IgD-negative memory B cell (primary cell): ENCODE measurements at regions not wholly inside any gene's neighbourhood (a gene's known extent, or its start where the extent isn't known, plus 50 kb on each side); places are given as distances from the start of the nearest gene placed in this dataset.

Source experiments
- H3K27ac Mint-ChIP-seq, 3 donors: one replicate each; pipeline ENCODE4 v1.8.0; 2020 to 2022; ENCODE audit warnings: mild to moderate bottlenecking in 3 of 3, mixed read lengths in 3 of 3, moderate library complexity in 1 of 3
- H3K27me3 Mint-ChIP-seq: one replicate; pipeline ENCODE4 v1.8.0; 2021; ENCODE audit warnings: mixed read lengths
- H3K36me3 Mint-ChIP-seq: one replicate; pipeline ENCODE4 v1.8.0; 2020; ENCODE audit warnings: mild to moderate bottlenecking, mixed read lengths
- H3K4me1 Mint-ChIP-seq, 3 donors: one replicate each; pipeline ENCODE4 v1.8.0; 2020 to 2022; ENCODE audit warnings: mixed read lengths in 3 of 3, mild to moderate bottlenecking in 1 of 3
- H3K4me3 Mint-ChIP-seq, 4 donors: one replicate each; pipeline ENCODE4 v1.8.0; 2020 to 2022; ENCODE audit warnings: mild to moderate bottlenecking in 4 of 4, mixed read lengths in 4 of 4, moderate library complexity in 3 of 4
- H3K9me3 Mint-ChIP-seq, 3 donors: one replicate each; pipeline ENCODE4 v1.8.0; 2020 to 2021; ENCODE audit warnings: mixed read lengths in 3 of 3, mild to moderate bottlenecking in 1 of 3

DNA sequence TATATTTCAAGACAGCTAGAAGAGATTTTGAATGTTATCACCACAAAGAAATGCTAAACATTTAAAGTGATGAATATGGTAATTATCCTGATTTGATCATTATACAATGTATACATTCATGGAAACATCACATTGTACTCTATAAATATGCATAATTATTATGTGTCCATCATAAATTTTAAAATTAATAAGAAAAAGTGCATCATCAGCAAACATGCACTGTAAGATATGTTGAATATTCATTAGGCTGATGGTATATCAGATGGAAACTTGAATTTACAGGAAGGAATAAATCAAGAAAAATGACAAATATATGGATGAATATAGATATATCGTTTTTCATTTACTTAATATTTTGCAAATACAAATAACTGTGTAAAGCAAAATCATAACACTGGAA lies 812.1 kb upstream of the INTU start:
- Mint-ChIP-seq H3K27me3 (no peaks in the 10 kb centered on the region), H3K9me3 (peaks cover 1 to 10% (median 7%) of the 10 kb centered on the region in 3 donors), H3K36me3 (no peaks in the 10 kb centered on the region), H3K4me1 (no peaks in the 10 kb centered on the region), H3K4me3 (no peak overlapping the region), H3K27ac (no peak overlapping the region)

DNA sequence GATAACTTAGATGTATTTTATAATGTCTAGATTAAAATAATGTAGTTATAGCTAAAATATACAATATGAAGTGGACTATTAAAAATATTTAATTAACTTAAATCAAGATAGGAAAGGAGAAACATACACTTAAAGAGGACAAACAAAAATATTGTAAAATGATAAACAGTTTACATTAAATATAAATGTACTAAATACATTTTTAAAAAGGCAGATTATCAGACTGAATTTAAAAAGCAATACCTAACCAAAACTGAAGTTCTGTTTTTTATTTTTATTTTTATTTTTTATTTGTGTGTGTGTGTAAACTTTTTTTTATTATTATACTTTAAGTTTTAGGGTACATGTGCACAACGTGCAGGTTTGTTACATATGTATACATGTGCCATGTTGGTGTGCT lies 811.6 kb upstream of the INTU start:
- peaks cover 1 to 11% (median 7%) of the 10 kb centered on the region in 3 donors for H3K9me3 Mint-ChIP-seq
- H3K27ac Mint-ChIP-seq, result no peak overlapping the region
- no peaks in the 10 kb centered on the region for H3K36me3 Mint-ChIP-seq
- no peak overlapping the region for H3K4me3 Mint-ChIP-seq
- H3K4me1 Mint-ChIP-seq, result no peaks in the 10 kb centered on the region
- no peaks in the 10 kb centered on the region for H3K27me3 Mint-ChIP-seq

DNA sequence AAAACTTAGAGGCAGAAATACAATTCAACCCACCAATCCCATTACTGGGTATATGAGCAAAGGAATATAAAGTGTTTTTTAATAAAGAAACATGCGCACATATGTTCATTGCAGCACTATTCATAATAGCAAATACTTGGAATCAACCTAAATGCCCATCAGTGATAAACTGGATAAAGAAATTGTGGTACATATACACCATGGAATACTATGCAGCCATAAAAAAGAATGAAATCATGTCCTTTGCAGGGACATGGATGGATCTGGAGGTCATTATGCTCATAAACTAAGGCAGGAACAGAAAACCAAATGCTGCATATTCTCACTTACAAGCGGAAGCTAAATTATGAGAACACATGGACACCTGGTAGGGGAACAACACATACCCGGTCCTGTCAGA lies 807.7 kb upstream of the INTU start:
- Mint-ChIP-seq H3K9me3 (peaks cover 4 to 7% (median 6%) of the 10 kb centered on the region in 3 donors), H3K27me3 (no peaks in the 10 kb centered on the region), H3K4me1 (no peaks in the 10 kb centered on the region), H3K27ac (no peak overlapping the region), H3K36me3 (no peaks in the 10 kb centered on the region), H3K4me3 (no peak overlapping the region)

DNA sequence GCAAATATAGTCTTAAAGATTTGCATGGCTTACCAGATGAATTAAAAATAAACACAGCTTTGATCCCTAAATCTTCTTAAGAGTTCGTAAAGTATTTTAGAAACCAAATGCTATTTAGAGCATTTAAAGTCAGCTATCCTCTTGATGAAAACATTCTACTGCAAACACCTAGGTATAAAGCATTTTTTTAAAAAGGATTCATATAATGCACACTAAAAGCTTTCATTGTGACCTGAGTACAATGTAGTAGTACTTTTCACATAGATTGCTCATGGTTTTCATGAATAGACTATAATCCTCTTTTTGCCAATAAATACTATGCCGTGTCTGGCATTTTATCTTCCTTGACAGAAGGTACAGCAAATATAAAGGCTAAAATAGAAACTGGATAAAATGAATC lies 805.1 kb upstream of the INTU start:
- Mint-ChIP-seq H3K4me3 (no peak overlapping the region), H3K36me3 (no peaks in the 10 kb centered on the region), H3K9me3 (peaks cover 4 to 9% (median 7%) of the 10 kb centered on the region in 3 donors), H3K27me3 (no peaks in the 10 kb centered on the region), H3K27ac (no peak overlapping the region), H3K4me1 (no peaks in the 10 kb centered on the region)

DNA sequence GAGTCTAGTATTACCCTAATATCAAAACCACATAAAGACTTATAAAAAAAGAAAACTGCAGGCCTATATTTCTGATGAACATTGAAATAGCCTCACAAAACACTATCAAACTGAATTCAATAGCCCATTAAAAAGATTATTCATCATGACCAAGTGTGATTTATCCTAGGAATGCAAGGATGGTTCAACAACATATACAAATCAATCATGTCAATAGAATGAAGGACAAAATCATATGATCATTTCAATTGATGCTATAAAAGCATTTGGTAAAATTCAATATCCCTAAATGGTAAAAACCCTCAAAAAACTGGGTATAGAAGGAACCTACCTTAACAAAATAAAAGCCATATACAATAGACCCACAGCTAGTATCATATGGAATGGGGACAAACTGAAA lies 797.9 kb upstream of the INTU start:
- no peaks in the 10 kb centered on the region for H3K36me3 Mint-ChIP-seq
- H3K4me3 Mint-ChIP-seq, result no peak overlapping the region
- H3K27ac Mint-ChIP-seq, result no peak overlapping the region
- no peaks in the 10 kb centered on the region for H3K27me3 Mint-ChIP-seq
- H3K9me3 Mint-ChIP-seq, result peaks cover 1 to 21% (median 9%) of the 10 kb centered on the region in 3 donors
- H3K4me1 Mint-ChIP-seq, result no peaks in the 10 kb centered on the region

DNA sequence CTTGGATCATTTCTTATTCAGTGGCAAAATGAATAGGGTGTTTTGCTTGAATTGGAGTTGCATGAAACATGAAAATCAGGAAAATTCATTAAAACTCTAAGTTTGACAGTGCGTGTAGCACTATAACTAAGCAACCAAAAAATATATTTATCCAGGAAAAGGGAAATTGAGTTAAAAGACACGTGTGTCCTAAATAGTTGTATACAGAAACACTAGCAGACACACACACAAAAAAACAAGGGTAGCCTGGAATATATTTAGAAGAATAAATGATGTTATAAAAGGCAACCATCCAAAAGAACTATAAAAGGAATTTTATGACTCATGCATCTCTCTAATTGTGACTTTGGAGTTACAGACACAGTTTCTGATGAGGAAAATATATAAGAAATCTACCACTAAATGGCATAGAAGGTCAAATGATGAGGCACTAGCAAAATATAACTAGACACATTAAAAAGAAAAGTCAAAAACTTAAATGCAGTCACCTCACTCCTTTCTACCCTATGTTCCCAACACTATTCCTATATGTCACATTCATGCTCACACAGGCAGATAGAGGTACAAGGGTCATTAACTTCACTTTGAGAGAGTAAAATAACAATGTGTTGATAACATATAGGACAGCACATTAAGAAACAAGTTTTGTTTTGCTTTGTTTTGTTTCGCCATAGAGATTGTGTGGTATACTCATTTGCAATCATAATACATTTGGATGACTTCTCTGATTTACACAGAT lies 793.6 kb upstream of the INTU start:
- no peaks in the 10 kb centered on the region for H3K4me1 Mint-ChIP-seq

DNA sequence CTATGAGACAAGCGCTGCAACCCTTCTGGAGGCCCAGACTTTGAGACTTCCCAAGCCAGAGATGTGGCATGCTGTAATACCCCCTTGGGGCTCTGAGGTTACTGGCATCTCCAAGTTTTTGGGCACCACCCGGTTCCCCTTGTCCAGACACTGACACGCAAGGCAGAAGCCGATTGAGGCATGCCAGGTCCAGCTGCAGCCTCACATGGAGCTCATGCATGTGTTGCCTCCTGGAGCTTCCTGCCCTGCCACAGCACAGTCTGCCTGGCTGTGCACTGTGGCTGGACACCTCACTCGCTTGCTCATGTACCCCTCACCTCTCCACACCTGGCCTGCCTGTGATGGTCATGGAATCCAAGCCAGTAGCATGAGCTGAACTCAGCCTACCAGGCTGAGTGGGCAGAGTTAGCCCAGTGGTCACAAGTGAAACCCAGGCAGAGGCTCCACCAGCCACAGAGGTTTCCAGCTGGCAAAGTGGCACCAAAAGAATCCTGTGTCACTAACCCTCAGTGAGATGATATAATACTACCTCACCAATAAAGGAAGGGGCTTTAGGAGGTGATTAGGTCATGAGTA lies 789.2 kb upstream of the INTU start:
- H3K27me3 Mint-ChIP-seq, result no peaks in the 10 kb centered on the region
- no peak overlapping the region for H3K27ac Mint-ChIP-seq
- H3K4me3 Mint-ChIP-seq, result no peak overlapping the region
- H3K9me3 Mint-ChIP-seq, result peaks cover 2 to 7% (median 4%) of the 10 kb centered on the region in 3 donors
- H3K4me1 Mint-ChIP-seq, result no peaks in the 10 kb centered on the region
- no peaks in the 10 kb centered on the region for H3K36me3 Mint-ChIP-seq

More for the DNA sequence above, 793.6 kb upstream of the INTU start:
- peaks cover 1 to 15% (median 7%) of the 10 kb centered on the region in 3 donors for H3K9me3 Mint-ChIP-seq
- no peaks in the 10 kb centered on the region for H3K27me3 Mint-ChIP-seq
- no peak overlapping the region for H3K27ac Mint-ChIP-seq
- H3K4me3 Mint-ChIP-seq, result no peak overlapping the region
- H3K36me3 Mint-ChIP-seq, result no peaks in the 10 kb centered on the region

DNA sequence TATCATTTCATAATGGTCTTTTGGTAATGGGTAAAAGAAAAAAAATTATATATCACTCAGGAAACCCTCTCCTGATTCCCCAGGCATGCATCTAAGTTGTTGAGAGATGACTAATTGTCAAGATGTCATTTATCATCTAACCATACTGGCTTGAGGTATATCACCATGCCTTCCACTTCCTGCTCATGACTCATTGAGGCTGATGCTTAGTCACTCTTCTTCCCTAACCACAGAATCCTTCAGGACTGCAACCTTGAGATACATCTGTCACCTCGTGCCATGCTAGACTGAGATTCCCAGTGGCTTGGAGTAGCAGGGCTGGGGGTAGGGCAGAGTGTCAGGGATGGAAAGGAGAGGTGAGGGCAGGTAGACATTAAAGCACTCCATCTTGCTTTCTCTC lies 782.5 kb upstream of the INTU start:
- Mint-ChIP-seq H3K9me3 (peaks cover 0 to 7% (median 7%) of the 10 kb centered on the region in 3 donors), H3K4me3 (no peak overlapping the region), H3K27ac (no peak overlapping the region), H3K27me3 (no peaks in the 10 kb centered on the region), H3K4me1 (no peaks in the 10 kb centered on the region), H3K36me3 (no peaks in the 10 kb centered on the region)

DNA sequence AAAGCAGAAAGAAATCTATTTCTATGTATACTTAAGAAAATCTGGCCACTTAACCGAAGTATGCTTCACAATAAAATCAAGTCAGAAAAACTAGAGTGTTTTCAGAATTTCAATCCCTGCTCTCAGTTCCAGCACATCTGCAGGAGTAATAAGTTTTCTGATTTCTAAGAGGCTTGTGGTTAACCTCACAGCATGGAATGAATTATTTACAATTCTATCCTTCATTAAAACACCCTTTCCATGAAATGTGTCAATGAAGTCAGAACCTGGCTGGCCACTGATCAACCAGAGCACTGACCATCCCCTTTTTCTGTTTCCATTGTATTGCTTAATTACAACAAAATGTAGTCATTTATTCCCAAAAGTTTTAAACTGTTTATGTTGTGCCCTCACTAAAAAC lies 781.4 kb upstream of the INTU start:
- Mint-ChIP-seq H3K36me3 (no peaks in the 10 kb centered on the region), H3K4me1 (no peaks in the 10 kb centered on the region), H3K9me3 (peaks cover 0 to 7% (median 3%) of the 10 kb centered on the region in 3 donors), H3K27me3 (no peaks in the 10 kb centered on the region), H3K27ac (no peak overlapping the region), H3K4me3 (no peak overlapping the region)

DNA sequence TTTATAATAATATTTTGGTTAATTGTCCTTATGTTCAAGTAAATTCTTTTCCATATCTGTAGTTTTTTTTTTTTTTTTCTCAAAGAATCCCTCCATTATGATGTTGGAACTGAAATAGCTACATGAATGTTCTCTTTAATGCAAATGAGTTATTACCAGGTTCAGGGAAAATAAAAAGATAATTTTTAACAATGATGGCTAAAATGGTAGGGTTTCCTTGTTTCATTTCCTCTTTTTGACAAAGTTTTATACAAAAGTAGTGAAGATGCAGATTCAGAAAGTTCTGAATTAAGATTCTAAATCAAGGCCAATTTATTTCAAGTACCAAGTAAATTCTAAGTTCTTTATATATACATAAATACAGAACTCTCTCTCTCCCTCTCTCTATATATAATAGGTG lies 779.0 kb upstream of the INTU start:
- H3K27ac Mint-ChIP-seq, result no peak overlapping the region
- peaks cover 1 to 10% (median 4%) of the 10 kb centered on the region in 3 donors for H3K9me3 Mint-ChIP-seq
- H3K4me3 Mint-ChIP-seq, result no peak overlapping the region
- H3K36me3 Mint-ChIP-seq, result no peaks in the 10 kb centered on the region
- no peaks in the 10 kb centered on the region for H3K4me1 Mint-ChIP-seq
- H3K27me3 Mint-ChIP-seq, result no peaks in the 10 kb centered on the region

DNA sequence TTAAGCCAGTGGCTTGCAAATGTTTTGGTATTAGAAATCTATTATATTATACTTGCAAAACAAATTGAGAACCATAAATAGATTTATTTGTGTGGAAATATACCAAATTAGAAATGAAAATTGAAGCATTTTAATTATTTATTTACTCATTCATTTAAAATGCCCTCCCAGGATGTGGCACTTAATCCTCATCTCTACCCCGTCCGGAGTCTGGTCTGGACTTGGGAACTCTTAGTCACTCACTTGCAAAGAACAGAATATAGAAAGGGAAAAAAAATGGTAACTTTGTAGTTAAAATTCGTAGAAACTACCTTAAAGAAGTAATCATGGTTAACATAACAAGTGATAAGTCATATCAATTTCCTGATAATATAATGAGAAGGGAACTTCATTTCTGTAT lies 775.9 kb upstream of the INTU start:
- Mint-ChIP-seq H3K27me3 (no peaks in the 10 kb centered on the region), H3K27ac (no peak overlapping the region), H3K9me3 (peaks cover 6 to 8% (median 7%) of the 10 kb centered on the region in 3 donors), H3K36me3 (no peaks in the 10 kb centered on the region), H3K4me3 (no peak overlapping the region), H3K4me1 (no peaks in the 10 kb centered on the region)

DNA sequence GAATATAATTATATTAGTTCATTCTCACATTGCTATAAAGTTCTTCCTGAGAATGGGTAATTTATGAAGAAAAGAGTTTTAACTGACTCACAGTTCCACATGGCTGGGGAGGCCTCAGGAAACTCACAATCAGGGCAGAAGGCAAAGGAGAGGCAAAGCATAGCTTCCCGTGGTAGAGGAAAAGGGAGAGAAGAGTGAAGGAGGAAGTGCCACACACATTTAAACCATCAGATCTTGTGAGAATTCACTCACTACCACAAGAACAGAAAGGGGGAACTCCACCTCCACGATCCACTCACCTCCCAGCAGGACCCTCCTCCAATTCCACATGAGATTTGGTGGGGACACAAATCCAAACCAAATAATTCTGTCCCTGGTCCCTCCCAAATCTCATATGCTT lies 773.4 kb upstream of the INTU start:
- Mint-ChIP-seq H3K27me3 (no peaks in the 10 kb centered on the region), H3K36me3 (no peaks in the 10 kb centered on the region), H3K4me3 (no peak overlapping the region), H3K4me1 (no peaks in the 10 kb centered on the region), H3K27ac (no peak overlapping the region), H3K9me3 (peaks cover 3 to 8% (median 7%) of the 10 kb centered on the region in 3 donors)

DNA sequence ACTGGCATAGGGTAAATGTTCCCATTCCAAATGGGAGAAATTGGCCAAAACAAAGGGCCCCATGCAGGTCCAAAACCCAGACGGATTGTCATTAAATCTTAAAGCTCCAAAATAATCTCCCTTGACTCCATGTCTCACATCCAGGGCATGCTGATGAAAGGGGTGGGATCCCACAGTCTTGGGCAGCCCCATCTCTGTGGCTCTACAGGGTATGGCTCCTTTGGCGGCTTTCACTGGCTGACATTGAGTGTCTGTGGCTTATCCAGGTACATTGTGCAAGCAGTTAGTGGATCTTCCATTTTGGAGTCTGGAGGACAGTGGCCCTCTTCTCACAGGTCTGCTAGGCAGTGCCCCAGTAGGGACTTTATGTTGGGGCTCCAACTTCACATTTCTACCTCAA lies 772.9 kb upstream of the INTU start:
- peaks cover 3 to 7% (median 7%) of the 10 kb centered on the region in 3 donors for H3K9me3 Mint-ChIP-seq
- H3K27ac Mint-ChIP-seq, result no peak overlapping the region
- H3K4me1 Mint-ChIP-seq, result no peaks in the 10 kb centered on the region
- H3K4me3 Mint-ChIP-seq, result no peak overlapping the region
- no peaks in the 10 kb centered on the region for H3K27me3 Mint-ChIP-seq
- no peaks in the 10 kb centered on the region for H3K36me3 Mint-ChIP-seq

DNA sequence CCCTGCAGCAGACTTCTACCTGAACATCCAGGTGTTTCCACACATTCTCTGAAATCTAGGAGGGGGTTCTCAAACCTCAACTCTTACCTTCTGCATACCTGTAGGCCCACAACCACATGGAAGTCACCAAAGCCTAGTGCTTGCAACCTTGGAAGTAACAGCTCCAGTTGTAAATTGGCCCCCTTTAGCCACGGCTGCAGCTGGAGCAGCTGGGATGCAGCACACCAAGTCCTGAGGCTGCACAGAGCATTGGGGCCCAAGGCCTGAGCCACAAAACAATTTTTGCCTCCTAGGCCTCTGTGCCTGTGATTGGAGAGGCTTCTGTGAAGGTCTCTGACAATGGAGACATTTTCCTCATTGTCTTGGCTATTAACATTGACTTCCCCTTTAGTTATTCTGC lies 772.4 kb upstream of the INTU start:
- Mint-ChIP-seq H3K36me3 (no peaks in the 10 kb centered on the region), H3K4me3 (no peak overlapping the region), H3K27me3 (no peaks in the 10 kb centered on the region), H3K27ac (no peak overlapping the region), H3K4me1 (no peaks in the 10 kb centered on the region), H3K9me3 (peaks cover 3 to 7% (median 7%) of the 10 kb centered on the region in 3 donors)

DNA sequence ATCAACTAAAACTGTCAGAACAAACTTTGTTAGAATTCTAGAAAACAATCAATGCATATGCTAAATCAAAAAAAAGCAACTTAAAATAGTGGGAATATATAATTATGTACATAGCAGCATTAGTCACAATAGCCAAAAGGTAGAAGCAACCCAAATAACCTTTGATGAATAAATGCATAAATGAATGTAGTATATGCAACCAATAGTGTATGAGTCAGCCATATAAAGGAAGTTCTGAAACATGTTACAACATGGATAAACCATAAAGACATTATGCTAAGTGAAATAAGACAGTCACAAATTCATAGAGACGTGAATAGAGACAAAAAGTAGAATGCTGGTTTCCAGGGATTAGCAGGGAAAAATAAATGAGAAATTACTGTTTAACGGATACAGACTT lies 762.8 kb upstream of the INTU start:
- Mint-ChIP-seq H3K9me3 (peaks cover 0 to 21% (median 0%) of the 10 kb centered on the region in 3 donors), H3K36me3 (no peaks in the 10 kb centered on the region), H3K27ac (no peak overlapping the region), H3K27me3 (no peaks in the 10 kb centered on the region), H3K4me3 (no peak overlapping the region), H3K4me1 (no peaks in the 10 kb centered on the region)

DNA sequence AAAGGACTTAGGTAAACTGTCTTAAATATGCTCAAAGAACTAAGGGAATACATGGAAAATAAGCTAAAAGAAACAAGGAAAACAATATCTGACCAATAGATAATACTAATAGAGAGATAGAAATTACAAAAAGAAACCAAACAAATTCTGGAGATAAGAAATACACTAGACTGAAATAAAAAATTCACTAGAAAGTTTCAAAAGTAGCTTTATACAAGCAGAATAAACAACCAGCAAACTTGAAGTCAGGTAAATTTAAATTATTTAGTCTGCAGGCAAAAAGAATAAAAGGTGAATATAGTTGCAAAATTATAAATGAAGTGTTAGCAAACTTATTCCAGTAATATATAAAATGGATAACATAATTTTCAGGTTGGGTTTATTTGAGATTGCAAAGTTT lies 760.9 kb upstream of the INTU start:
- Mint-ChIP-seq H3K4me3 (no peak overlapping the region), H3K4me1 (no peaks in the 10 kb centered on the region), H3K27ac (no peak overlapping the region), H3K27me3 (no peaks in the 10 kb centered on the region), H3K9me3 (peaks cover 0 to 21% (median 0%) of the 10 kb centered on the region in 3 donors), H3K36me3 (no peaks in the 10 kb centered on the region)
